22Rv1 (cell line): ENCODE measurements at regions not wholly inside any gene's neighbourhood (a gene's known extent, or its start where the extent isn't known, plus 50 kb on each side); places are given as distances from the start of the nearest gene placed in this dataset.

Experiments used
- H3K27ac ChIP-seq: fragments of 450-650 bp; 2 replicates; pipeline ENCODE4 v1.5.1; 2017
- CTCF ChIP-seq: fragments of 450-650 bp; IDR thresholded peaks from 2 replicates; pipeline ENCODE4 v1.5.1; 2017; ENCODE audit warnings: mild to moderate bottlenecking
- ZFX ChIP-seq: fragments of 450-650 bp; IDR thresholded peaks from 2 replicates; pipeline ENCODE4 v1.6.1; 2017; ENCODE audit warnings: antibody characterized with exemption, borderline replicate concordance

- no peak overlapping the region for H3K27ac ChIP-seq
- TF ChIP-seq ZFX (no peak), CTCF (no peak)
Observed at GRCh38 chr17:14760719-14761411, 460.0 kb downstream of the HS3ST3B1 start.

- no peak for TF ChIP-seq CTCF
- no peak for TF ChIP-seq ZFX
- no peak overlapping the region for H3K27ac ChIP-seq
Observed at GRCh38 chr17:14760212-14760611, 459.3 kb downstream of the HS3ST3B1 start.

GRCh38 chr17:14759325-14759724 lies 458.4 kb downstream of the HS3ST3B1 start:
- TF ChIP-seq CTCF = no peak
- TF ChIP-seq ZFX = no peak
- no peak overlapping the region for H3K27ac ChIP-seq

- TF ChIP-seq CTCF (no peak), ZFX (no peak)
- no peak overlapping the region for H3K27ac ChIP-seq
Observed at GRCh38 chr17:14756479-14756878, 455.6 kb downstream of the HS3ST3B1 start.

GRCh38 chr17:14755002-14755401 lies 454.1 kb downstream of the HS3ST3B1 start:
- TF ChIP-seq ZFX = no peak
- TF ChIP-seq CTCF = no peak
- no peak overlapping the region for H3K27ac ChIP-seq

- no peak for TF ChIP-seq CTCF
- no peak for TF ChIP-seq ZFX
Observed at GRCh38 chr17:14753383-14753782, 452.5 kb downstream of the HS3ST3B1 start.

GRCh38 chr17:14752011-14752410 lies 451.1 kb downstream of the HS3ST3B1 start:
- TF ChIP-seq ZFX = no peak
- TF ChIP-seq CTCF = no peak
- H3K27ac ChIP-seq = no peak overlapping the region

More at GRCh38 chr17:14753383-14753782, 452.5 kb downstream of the HS3ST3B1 start:
- H3K27ac ChIP-seq = no peak overlapping the region
